ENCODE measurements at regions not wholly inside any gene's neighbourhood (a gene's known extent, or its start where the extent isn't known, plus 50 kb on each side); places are given as distances from the start of the nearest gene placed in this dataset.

DNA sequence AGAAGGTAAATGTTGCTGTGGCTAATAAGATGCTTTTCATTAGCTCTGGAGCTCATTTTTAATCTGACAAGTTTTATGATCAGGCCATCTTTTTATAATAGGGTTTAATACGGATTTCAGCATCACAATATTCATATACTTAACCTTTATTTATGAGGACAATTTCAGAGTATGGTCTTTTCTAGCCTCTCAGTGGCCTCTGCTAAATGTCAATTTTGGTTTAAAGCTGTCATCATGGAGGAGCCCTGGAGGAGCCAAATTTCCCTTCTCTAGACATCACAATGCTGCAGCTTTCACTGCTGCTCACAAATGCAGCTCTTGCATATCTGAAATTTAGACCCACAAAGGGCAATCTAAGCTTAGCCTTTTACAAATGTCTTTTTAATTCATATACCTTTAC lies 510.4 kb downstream of the PCDH7 start:
- Mint-ChIP-seq H3K27me3 (ENCODE audit: insufficient read depth, unreplicated experiment) (no peaks in the 10 kb centered on the region), H3K4me3 (ENCODE audit: unreplicated experiment) (no peak overlapping the region), H3K4me1 (ENCODE audit: insufficient read depth, unreplicated experiment) (no peaks in the 10 kb centered on the region), H3K27ac (ENCODE audit: low read depth, unreplicated experiment) (no peak overlapping the region), H3K9me3 (ENCODE audit: unreplicated experiment) (no peaks in the 10 kb centered on the region), H3K36me3 (ENCODE audit: insufficient read depth, unreplicated experiment) (no peaks in the 10 kb centered on the region)
- no peak for DNase-seq (ENCODE audit: unreplicated experiment)
- intact Hi-C loops (cut with micrococcal nuclease): loop anchor here (10.0 kb wide), 1 partner anchor 186 kb away; no protein-coding TSS in a partner anchor
- ChIA-PET CTCF (interaction anchor here (0.7 kb wide), 1 partner anchor 126 kb away, joined by 3 read pairs; no protein-coding TSS in a partner anchor), POLR2A (interaction anchor here (0.6 kb wide), 1 partner anchor 149 kb away, joined by 3 read pairs; no protein-coding TSS in a partner anchor)
- no TSS peak for BruUV-seq (replicated peaks)
- TF ChIP-seq, protein P1, sequence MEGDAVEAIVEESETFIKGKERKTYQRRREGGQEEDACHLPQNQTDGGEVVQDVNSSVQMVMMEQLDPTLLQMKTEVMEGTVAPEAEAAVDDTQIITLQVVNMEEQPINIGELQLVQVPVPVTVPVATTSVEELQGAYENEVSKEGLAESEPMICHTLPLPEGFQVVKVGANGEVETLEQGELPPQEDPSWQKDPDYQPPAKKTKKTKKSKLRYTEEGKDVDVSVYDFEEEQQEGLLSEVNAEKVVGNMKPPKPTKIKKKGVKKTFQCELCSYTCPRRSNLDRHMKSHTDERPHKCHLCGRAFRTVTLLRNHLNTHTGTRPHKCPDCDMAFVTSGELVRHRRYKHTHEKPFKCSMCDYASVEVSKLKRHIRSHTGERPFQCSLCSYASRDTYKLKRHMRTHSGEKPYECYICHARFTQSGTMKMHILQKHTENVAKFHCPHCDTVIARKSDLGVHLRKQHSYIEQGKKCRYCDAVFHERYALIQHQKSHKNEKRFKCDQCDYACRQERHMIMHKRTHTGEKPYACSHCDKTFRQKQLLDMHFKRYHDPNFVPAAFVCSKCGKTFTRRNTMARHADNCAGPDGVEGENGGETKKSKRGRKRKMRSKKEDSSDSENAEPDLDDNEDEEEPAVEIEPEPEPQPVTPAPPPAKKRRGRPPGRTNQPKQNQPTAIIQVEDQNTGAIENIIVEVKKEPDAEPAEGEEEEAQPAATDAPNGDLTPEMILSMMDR (IDR thresholded peaks at IDR 0.05; ENCODE audit: unreplicated experiment): no peak

DNA sequence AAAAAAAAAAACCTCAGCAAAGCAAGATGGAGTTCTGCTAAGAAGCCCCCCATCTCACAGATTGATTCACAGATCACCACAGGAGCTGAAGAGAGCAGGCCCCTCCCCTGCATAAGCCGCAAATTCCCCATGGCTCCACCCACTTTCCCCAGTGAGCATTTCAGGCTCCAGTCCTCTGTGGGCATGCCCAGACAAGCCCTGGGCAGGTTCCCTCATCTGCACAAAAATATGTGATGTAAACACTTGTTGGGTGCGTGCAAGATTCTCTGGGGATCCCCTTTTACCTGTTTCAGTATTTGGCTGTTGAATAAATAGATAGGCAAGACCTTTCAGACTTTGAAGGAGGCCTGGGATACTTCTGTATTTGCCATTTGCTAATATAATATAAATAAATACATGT lies 514.3 kb downstream of the PCDH7 start:
- H3K27ac Mint-ChIP-seq (ENCODE audit: low read depth, unreplicated experiment): peak overlapping the region; percentile 62
- intact Hi-C loops (cut with micrococcal nuclease): loop anchor here (10.0 kb wide), 1 partner anchor 190 kb away; no protein-coding TSS in a partner anchor
- ChIA-PET POLR2A (interaction anchor here (0.6 to 1.2 kb wide), 2 partner anchors 9 to 117 kb away, joined by 3 to 4 read pairs; no protein-coding TSS in a partner anchor), CTCF (interaction anchor here (0.6 kb wide), 1 partner anchor 207 kb away, joined by 3 read pairs; no protein-coding TSS in a partner anchor)
- peaks cover 6% of the 10 kb centered on the region for H3K4me1 Mint-ChIP-seq (ENCODE audit: insufficient read depth, unreplicated experiment)
- DNase-seq (ENCODE audit: unreplicated experiment): peak; percentile 72
- no peak overlapping the region for H3K4me3 Mint-ChIP-seq (ENCODE audit: unreplicated experiment)
- H3K36me3 Mint-ChIP-seq (ENCODE audit: insufficient read depth, unreplicated experiment): no peaks in the 10 kb centered on the region
- TF ChIP-seq, protein P1 (IDR thresholded peaks at IDR 0.05; ENCODE audit: unreplicated experiment): no peak
- no peaks in the 10 kb centered on the region for H3K27me3 Mint-ChIP-seq (ENCODE audit: insufficient read depth, unreplicated experiment)
- no peaks in the 10 kb centered on the region for H3K9me3 Mint-ChIP-seq (ENCODE audit: unreplicated experiment)
- BruUV-seq (replicated peaks): no TSS peak

DNA sequence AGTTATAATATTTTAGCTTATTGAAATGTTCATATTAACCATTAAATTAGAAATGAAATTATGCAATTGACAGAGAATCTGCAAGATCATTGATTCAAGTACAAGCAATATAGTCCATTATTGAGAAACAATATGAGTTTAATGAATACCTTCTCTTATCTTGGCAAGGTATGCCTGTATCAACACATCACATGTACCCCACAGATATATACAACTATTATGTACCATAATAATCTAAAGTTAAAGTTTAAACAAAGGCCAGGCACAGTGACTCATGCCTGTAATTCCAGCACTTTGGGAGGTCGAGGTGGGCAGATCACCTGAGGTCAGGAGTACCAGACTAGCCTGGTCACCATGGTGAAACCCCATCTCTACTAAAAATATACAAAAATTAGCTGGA lies 514.7 kb downstream of the PCDH7 start:
- intact Hi-C loops (cut with micrococcal nuclease): loop anchor here (10.0 kb wide), 1 partner anchor 190 kb away; no protein-coding TSS in a partner anchor
- H3K4me1 Mint-ChIP-seq (ENCODE audit: insufficient read depth, unreplicated experiment): peaks cover 6% of the 10 kb centered on the region

DNA sequence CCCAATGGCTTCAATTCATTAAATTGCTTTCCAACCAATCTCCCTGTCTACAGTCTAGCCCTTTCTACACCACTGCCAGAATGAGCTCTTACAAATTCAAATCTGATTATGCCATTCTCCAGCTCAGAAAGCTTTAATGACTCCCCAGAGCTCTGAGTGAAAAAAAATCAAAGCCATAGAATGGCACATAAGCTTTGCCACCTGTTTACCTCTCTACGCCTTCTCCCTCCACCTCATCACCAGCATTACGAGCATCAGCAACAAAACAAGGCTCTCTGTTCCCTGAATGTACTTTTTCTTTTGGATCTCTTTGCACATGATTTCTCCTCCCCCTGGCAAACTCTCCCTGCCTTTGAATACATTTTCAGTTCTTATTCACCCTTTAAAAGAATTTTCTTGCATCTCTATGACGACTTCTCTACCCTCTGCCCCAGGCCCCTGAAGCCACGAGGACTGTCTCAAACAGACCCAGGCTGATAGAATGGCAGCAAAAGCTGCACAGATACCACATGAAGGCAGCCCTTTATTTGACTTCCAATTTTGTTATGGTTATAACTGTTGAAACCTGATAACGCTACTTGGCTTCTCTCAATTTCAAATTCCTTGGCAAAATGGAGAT lies 516.0 kb downstream of the PCDH7 start:
- CTCF ChIA-PET: interaction anchor here (0.6 to 0.7 kb wide), 2 partner anchors 20 to 300 kb away, joined by 3 to 5 read pairs; no protein-coding TSS in a partner anchor

More for the DNA sequence above, 514.7 kb downstream of the PCDH7 start:
- TF ChIP-seq, protein P1 (IDR thresholded peaks at IDR 0.05; ENCODE audit: unreplicated experiment): no peak
- Mint-ChIP-seq H3K9me3 (ENCODE audit: unreplicated experiment) (no peaks in the 10 kb centered on the region), H3K27ac (ENCODE audit: low read depth, unreplicated experiment) (peak overlapping the region; percentile 62), H3K27me3 (ENCODE audit: insufficient read depth, unreplicated experiment) (no peaks in the 10 kb centered on the region), H3K36me3 (ENCODE audit: insufficient read depth, unreplicated experiment) (no peaks in the 10 kb centered on the region), H3K4me3 (ENCODE audit: unreplicated experiment) (no peak overlapping the region)
- TSS peak; percentile 52 for BruUV-seq (replicated peaks)
- CTCF ChIA-PET: interaction anchor here (0.6 kb wide), 1 partner anchor 207 kb away, joined by 3 read pairs; no protein-coding TSS in a partner anchor
- DNase-seq (ENCODE audit: unreplicated experiment): no peak
- POLR2A ChIA-PET: interaction anchor here (0.6 to 0.7 kb wide), 2 partner anchors 8 to 117 kb away, joined by 3 to 4 read pairs; no protein-coding TSS in a partner anchor

More for the DNA sequence above, 516.0 kb downstream of the PCDH7 start:
- Mint-ChIP-seq H3K36me3 (ENCODE audit: insufficient read depth, unreplicated experiment) (no peaks in the 10 kb centered on the region), H3K27ac (ENCODE audit: low read depth, unreplicated experiment) (no peak overlapping the region), H3K27me3 (ENCODE audit: insufficient read depth, unreplicated experiment) (no peaks in the 10 kb centered on the region), H3K4me3 (ENCODE audit: unreplicated experiment) (no peak overlapping the region), H3K4me1 (ENCODE audit: insufficient read depth, unreplicated experiment) (peaks cover 6% of the 10 kb centered on the region), H3K9me3 (ENCODE audit: unreplicated experiment) (no peaks in the 10 kb centered on the region)
- DNase-seq (ENCODE audit: unreplicated experiment): no peak
- POLR2A ChIA-PET: interaction anchor here (0.7 kb wide), 1 partner anchor 149 kb away, joined by 3 read pairs; no protein-coding TSS in a partner anchor
- no TSS peak for BruUV-seq (replicated peaks)
- TF ChIP-seq, protein P1 (IDR thresholded peaks at IDR 0.05; ENCODE audit: unreplicated experiment): no peak
- intact Hi-C loops (cut with micrococcal nuclease): loop anchor here (10.0 kb wide), 1 partner anchor 191 kb away; no protein-coding TSS in a partner anchor

All from MCF 10A (cell line).